ENCODE measurements at regions not wholly inside any gene's neighbourhood (a gene's known extent, or its start where the extent isn't known, plus 50 kb on each side); places are given as distances from the start of the nearest gene placed in this dataset.

DNA sequence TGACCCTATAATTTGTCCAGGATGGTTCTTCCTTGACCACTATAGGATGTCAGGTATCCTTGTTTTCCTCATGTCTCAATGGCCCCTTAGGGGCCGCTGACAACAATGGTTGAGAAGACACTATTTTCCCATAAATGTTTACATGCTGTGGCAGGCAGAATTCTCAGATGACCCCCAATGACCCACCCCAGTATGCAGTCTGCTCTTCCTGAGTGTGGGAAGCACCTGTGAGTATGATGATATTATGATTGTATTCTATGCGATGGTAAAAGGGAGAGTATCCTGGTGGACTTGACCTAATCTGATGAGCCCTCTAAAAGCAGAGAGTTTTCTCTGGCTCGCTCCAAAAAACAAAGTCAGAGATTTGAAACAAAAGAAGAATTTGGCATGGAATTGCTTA lies 123.1 kb upstream of the DLX2 start:
- H3K27ac ChIP-seq (ENCODE audit: low read length), result no peak overlapping the region
- H3K4me2 ChIP-seq (ENCODE audit: low read length), result no peak overlapping the region
- no peaks in the 10 kb centered on the region for H3K79me2 ChIP-seq (ENCODE audit: low read length)
- no peak overlapping the region for H2AFZ ChIP-seq (ENCODE audit: low read depth, low read length)
- H4K20me1 ChIP-seq (ENCODE audit: insufficient read depth, low read length), result no peaks in the 10 kb centered on the region
- H3K4me3 ChIP-seq (ENCODE audit: low read length), result no peak overlapping the region
- no peak overlapping the region for H3K9ac ChIP-seq (ENCODE audit: low read length)
- H3K9me3 ChIP-seq (ENCODE audit: insufficient read depth, low read length), result no peaks in the 10 kb centered on the region
- no peaks in the 10 kb centered on the region for H3K36me3 ChIP-seq (replicated peaks; ENCODE audit: low read depth, low read length)
- H3K27me3 ChIP-seq (ENCODE audit: low read depth, low read length), result peaks cover 23% of the 10 kb centered on the region
- TF ChIP-seq, protein P1, sequence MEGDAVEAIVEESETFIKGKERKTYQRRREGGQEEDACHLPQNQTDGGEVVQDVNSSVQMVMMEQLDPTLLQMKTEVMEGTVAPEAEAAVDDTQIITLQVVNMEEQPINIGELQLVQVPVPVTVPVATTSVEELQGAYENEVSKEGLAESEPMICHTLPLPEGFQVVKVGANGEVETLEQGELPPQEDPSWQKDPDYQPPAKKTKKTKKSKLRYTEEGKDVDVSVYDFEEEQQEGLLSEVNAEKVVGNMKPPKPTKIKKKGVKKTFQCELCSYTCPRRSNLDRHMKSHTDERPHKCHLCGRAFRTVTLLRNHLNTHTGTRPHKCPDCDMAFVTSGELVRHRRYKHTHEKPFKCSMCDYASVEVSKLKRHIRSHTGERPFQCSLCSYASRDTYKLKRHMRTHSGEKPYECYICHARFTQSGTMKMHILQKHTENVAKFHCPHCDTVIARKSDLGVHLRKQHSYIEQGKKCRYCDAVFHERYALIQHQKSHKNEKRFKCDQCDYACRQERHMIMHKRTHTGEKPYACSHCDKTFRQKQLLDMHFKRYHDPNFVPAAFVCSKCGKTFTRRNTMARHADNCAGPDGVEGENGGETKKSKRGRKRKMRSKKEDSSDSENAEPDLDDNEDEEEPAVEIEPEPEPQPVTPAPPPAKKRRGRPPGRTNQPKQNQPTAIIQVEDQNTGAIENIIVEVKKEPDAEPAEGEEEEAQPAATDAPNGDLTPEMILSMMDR (IDR thresholded peaks at IDR 0.05; ENCODE audit: low read depth, low read length), result no peak
- TF ChIP-seq EZH2phosphoT487 (IDR thresholded peaks at IDR 0.05; ENCODE audit: low read depth), result no peak
- no peaks in the 10 kb centered on the region for H3K4me1 ChIP-seq (ENCODE audit: low read length)

DNA sequence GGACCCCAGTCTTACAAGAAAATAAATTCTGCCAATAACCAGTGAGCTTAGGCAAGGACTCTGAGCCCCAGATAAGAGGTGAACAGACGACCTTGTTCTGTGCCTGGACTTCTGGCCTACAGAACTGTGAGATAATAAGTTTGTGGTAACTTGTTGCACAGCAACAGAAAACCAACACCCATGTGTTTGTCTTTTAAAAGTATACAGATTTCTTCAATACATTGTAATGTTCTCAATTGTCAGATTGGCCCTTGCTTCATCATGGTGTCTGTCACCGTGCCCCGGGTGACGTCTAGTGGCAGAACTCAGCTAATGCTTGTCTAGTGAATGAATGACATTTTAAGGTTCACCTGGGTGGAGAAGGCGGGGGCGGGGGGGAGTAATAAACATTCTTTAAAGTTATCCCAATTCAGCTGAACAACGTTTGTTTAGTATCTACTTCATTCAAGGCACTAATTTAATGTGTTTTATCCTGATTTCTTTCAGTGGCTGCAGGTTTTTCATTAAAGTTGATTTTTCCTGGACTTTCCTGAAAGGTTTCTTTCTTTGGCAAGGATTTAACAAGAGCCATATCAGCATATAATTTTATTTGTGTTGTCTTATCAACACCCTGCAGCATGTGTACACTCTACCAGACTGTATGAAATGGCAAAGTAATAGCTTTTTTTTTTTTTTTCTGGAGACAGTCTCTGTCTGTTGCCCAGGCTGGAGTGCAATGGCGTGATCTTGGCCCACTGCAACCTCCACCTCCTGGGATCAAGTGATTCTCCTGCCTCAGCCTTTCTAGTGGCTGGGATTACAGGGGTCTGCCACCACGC lies 123.8 kb upstream of the DLX2 start:
- no peaks in the 10 kb centered on the region for H3K36me3 ChIP-seq (replicated peaks; ENCODE audit: low read depth, low read length)
- H3K27me3 ChIP-seq (ENCODE audit: low read depth, low read length), result peaks cover 23% of the 10 kb centered on the region
- H3K27ac ChIP-seq (ENCODE audit: low read length), result no peak overlapping the region
- no peak overlapping the region for H3K4me3 ChIP-seq (ENCODE audit: low read length)
- H4K20me1 ChIP-seq (ENCODE audit: insufficient read depth, low read length), result no peaks in the 10 kb centered on the region
- H3K9me3 ChIP-seq (ENCODE audit: insufficient read depth, low read length), result no peaks in the 10 kb centered on the region
- TF ChIP-seq, protein P1 (IDR thresholded peaks at IDR 0.05; ENCODE audit: low read depth, low read length), result peak; percentile 67
- TF ChIP-seq EZH2phosphoT487 (IDR thresholded peaks at IDR 0.05; ENCODE audit: low read depth), result no peak
- no peak overlapping the region for H2AFZ ChIP-seq (ENCODE audit: low read depth, low read length)
- H3K4me2 ChIP-seq (ENCODE audit: low read length), result no peak overlapping the region
- no peaks in the 10 kb centered on the region for H3K79me2 ChIP-seq (ENCODE audit: low read length)
- H3K9ac ChIP-seq (ENCODE audit: low read length), result no peak overlapping the region
- H3K4me1 ChIP-seq (ENCODE audit: low read length), result no peaks in the 10 kb centered on the region

- Histone ChIP-seq H3K4me2 (ENCODE audit: low read length) (no peak overlapping the region), H3K27me3 (ENCODE audit: low read depth, low read length) (peaks cover 23% of the 10 kb centered on the region), H2AFZ (ENCODE audit: low read depth, low read length) (no peak overlapping the region), H3K4me3 (ENCODE audit: low read length) (no peak overlapping the region), H3K79me2 (ENCODE audit: low read length) (no peaks in the 10 kb centered on the region), H3K9me3 (ENCODE audit: insufficient read depth, low read length) (no peaks in the 10 kb centered on the region), H3K9ac (ENCODE audit: low read length) (no peak overlapping the region), H3K36me3 (replicated peaks; ENCODE audit: low read depth, low read length) (no peaks in the 10 kb centered on the region), H3K27ac (ENCODE audit: low read length) (no peak overlapping the region), H4K20me1 (ENCODE audit: insufficient read depth, low read length) (no peaks in the 10 kb centered on the region), H3K4me1 (ENCODE audit: low read length) (no peaks in the 10 kb centered on the region)
- TF ChIP-seq EZH2phosphoT487 (IDR thresholded peaks at IDR 0.05; ENCODE audit: low read depth), result no peak
- TF ChIP-seq, protein P1 (IDR thresholded peaks at IDR 0.05; ENCODE audit: low read depth, low read length), result no peak
These were observed 125.0 kb upstream of the DLX2 start for GRCh38 chr2:172227719-172228118.

GRCh38 chr2:172228177-172228808 lies 125.6 kb upstream of the DLX2 start:
- peaks cover 23% of the 10 kb centered on the region for H3K27me3 ChIP-seq (ENCODE audit: low read depth, low read length)
- H3K9me3 ChIP-seq (ENCODE audit: insufficient read depth, low read length), result no peaks in the 10 kb centered on the region
- H3K9ac ChIP-seq (ENCODE audit: low read length), result no peak overlapping the region
- TF ChIP-seq, protein P1 (IDR thresholded peaks at IDR 0.05; ENCODE audit: low read depth, low read length), result no peak
- TF ChIP-seq EZH2phosphoT487 (IDR thresholded peaks at IDR 0.05; ENCODE audit: low read depth), result no peak
- no peaks in the 10 kb centered on the region for H3K4me1 ChIP-seq (ENCODE audit: low read length)
- no peaks in the 10 kb centered on the region for H3K36me3 ChIP-seq (replicated peaks; ENCODE audit: low read depth, low read length)
- no peak overlapping the region for H3K4me3 ChIP-seq (ENCODE audit: low read length)
- no peak overlapping the region for H3K4me2 ChIP-seq (ENCODE audit: low read length)
- no peak overlapping the region for H2AFZ ChIP-seq (ENCODE audit: low read depth, low read length)
- no peaks in the 10 kb centered on the region for H4K20me1 ChIP-seq (ENCODE audit: insufficient read depth, low read length)
- H3K27ac ChIP-seq (ENCODE audit: low read length), result no peak overlapping the region
- no peaks in the 10 kb centered on the region for H3K79me2 ChIP-seq (ENCODE audit: low read length)

Data from OCI-LY3 (cell line).